SK-N-SH (cell line): ENCODE measurements at regions not wholly inside any gene's neighbourhood (a gene's known extent, or its start where the extent isn't known, plus 50 kb on each side); places are given as distances from the start of the nearest gene placed in this dataset.

ENCODE experiments used
- CTCF ChIA-PET: fragments of 300-600, 350-600 bp; formaldehyde crosslinking; extraction: SDS; loops from one replicate; lab custom pipeline; 2021; lab: Yijun Ruan, JAX
- POLR2A ChIA-PET: fragments of 350-600 bp; sonication (Branson Sonifier 250); formaldehyde crosslinking; extraction: SDS; loops from one replicate; lab custom pipeline; 2020; ENCODE audit warnings: antibody characterized with exemption, inconsistent platforms; lab: Yijun Ruan, JAX
- DNase-seq: peaks from one replicate; pipeline ENCODE4 v3.0.0; 2012
- H2AFZ ChIP-seq: fragments of 200-600 bp; sonication (generic); 2 replicates; pipeline ENCODE4 v1.8.1; 2016; ENCODE audit warnings: antibody characterized with exemption, mild to moderate bottlenecking, low read depth
- H3F3A ChIP-seq: fragments of 200-600 bp; sonication (generic); replicated peaks from 2 replicates; pipeline ENCODE3; 2016; ENCODE audit warnings: antibody characterized with exemption, mild to moderate bottlenecking; ENCODE audit not compliant: insufficient read depth
- H3K27ac ChIP-seq, 2 experiments: fragments of 200-500 bp in 1 of 2; fragments of 200-600 bp in 1 of 2; sonication (Bioruptor generic) in 1 of 2; sonication (generic), shearing (Covaris generic) in 1 of 2; 2 replicates each; pipeline versions ENCODE4 v1.5.1 to v1.6.1; 2014 to 2016; ENCODE audit warnings: low read depth in 2 of 2, inconsistent platforms in 1 of 2, low read length in 1 of 2, mild to moderate bottlenecking in 1 of 2, mixed read lengths in 1 of 2
- H3K27me3 ChIP-seq: fragments of 200-600 bp; sonication (generic), shearing (Covaris generic); 2 replicates; pipeline ENCODE4 v1.6.1; 2016; ENCODE audit warnings: mixed run types; ENCODE audit not compliant: insufficient read depth
- H3K36me3 ChIP-seq, 2 experiments: fragments of 200-500 bp in 1 of 2; fragments of 200-600 bp in 1 of 2; sonication (Bioruptor generic) in 1 of 2; sonication (generic) in 1 of 2; replicated peaks in 1 of 2; 2 replicates each; pipeline versions ENCODE3 to v1.5.1; 2014 to 2016; ENCODE audit warnings: low read length in 1 of 2, mild to moderate bottlenecking in 1 of 2; ENCODE audit not compliant: insufficient read depth in 2 of 2, control insufficient read depth in 1 of 2
- H3K4me1 ChIP-seq, 2 experiments: fragments of 200-500 bp in 1 of 2; fragments of 200-600 bp in 1 of 2; sonication (Bioruptor generic) in 1 of 2; sonication (generic), shearing (Covaris generic) in 1 of 2; 2 replicates each; pipeline versions ENCODE4 v1.5.1 to v1.6.1; 2014 to 2016; ENCODE audit warnings: low read depth in 1 of 2, low read length in 1 of 2, mixed run types in 1 of 2; ENCODE audit not compliant: insufficient read depth in 2 of 2, control insufficient read depth in 1 of 2
- H3K4me2 ChIP-seq: fragments of 200-600 bp; sonication (generic), shearing (Covaris generic); 2 replicates; pipeline ENCODE4 v1.6.1; 2017; ENCODE audit warnings: mixed run types
- H3K4me3 ChIP-seq, 2 experiments: fragments of 200-500 bp in 1 of 2; fragments of 200-600 bp in 1 of 2; sonication (Bioruptor generic) in 1 of 2; sonication (generic), shearing (Covaris generic) in 1 of 2; 2 replicates each; pipeline versions ENCODE4 v1.5.1 to v1.8.1; 2014 to 2016; ENCODE audit warnings: low read depth in 2 of 2, inconsistent platforms in 1 of 2, low read length in 1 of 2, mild to moderate bottlenecking in 1 of 2, mixed read lengths in 1 of 2, moderate library complexity in 1 of 2
- H3K79me2 ChIP-seq: fragments of 200-600 bp; sonication (generic); 2 replicates; pipeline ENCODE4 v1.8.1; 2017; ENCODE audit warnings: mild to moderate bottlenecking; ENCODE audit not compliant: insufficient read depth
- H3K9ac ChIP-seq: fragments of 200-600 bp; sonication (generic); 2 replicates; pipeline ENCODE4 v1.6.1; 2017; ENCODE audit warnings: mixed run types
- H3K9me2 ChIP-seq: fragments of 200-600 bp; sonication (generic); 2 replicates; pipeline ENCODE4 v1.6.1; 2017; ENCODE audit warnings: mixed run types
- H3K9me3 ChIP-seq: fragments of 200-600 bp; sonication (generic); 2 replicates; pipeline ENCODE4 v1.6.1; 2017; ENCODE audit warnings: mixed run types, mild to moderate bottlenecking, moderate library complexity
- H4K20me1 ChIP-seq: fragments of 200-600 bp; sonication (generic); 2 replicates; pipeline ENCODE4 v1.6.1; 2017; ENCODE audit warnings: mild to moderate bottlenecking, mixed run types; ENCODE audit not compliant: insufficient read depth
- CHD2 ChIP-seq: fragments of 150-350 bp; IDR thresholded peaks from 2 replicates; pipeline ENCODE4 v1.6.1; 2018; ENCODE audit warnings: low read length; ENCODE audit not compliant: partially characterized antibody
- EP300 ChIP-seq, 2 experiments: IDR thresholded peaks; 2 replicates each; pipeline versions ENCODE4 v1.4.0 to v1.6.1; 2012; ENCODE audit warnings: borderline replicate concordance in 1 of 2, low read depth in 1 of 2, low read length in 1 of 2
- EZH2phosphoT487 ChIP-seq: fragments of 200-600 bp; sonication (generic); IDR thresholded peaks from 2 replicates; pipeline ENCODE4 v1.6.1; 2017; ENCODE audit warnings: low read depth, mixed run types, mild to moderate bottlenecking, antibody characterized with exemption, moderate library complexity, borderline replicate concordance
- GATA2 ChIP-seq: sonication (generic); formaldehyde crosslinking; IDR thresholded peaks from 2 replicates; pipeline ENCODE4 v1.5.0; 2020; ENCODE audit warnings: mild to moderate bottlenecking, missing genetic modification reagents
- MEF2A ChIP-seq: IDR thresholded peaks from 2 replicates; pipeline ENCODE4 v1.4.0; 2012; ENCODE audit warnings: low read depth, borderline replicate concordance
- RFX5 ChIP-seq: IDR thresholded peaks from 2 replicates; pipeline ENCODE4 v1.6.1; 2012; ENCODE audit warnings: mild to moderate bottlenecking, improper control_type of control experiment, low read length
- SIN3A ChIP-seq: IDR thresholded peaks from 2 replicates; pipeline ENCODE4 v1.6.1; 2012; ENCODE audit warnings: low read depth, mild to moderate bottlenecking, low read length, moderate library complexity, borderline replicate concordance
- TCF12 ChIP-seq: IDR thresholded peaks from 2 replicates; pipeline ENCODE4 v1.4.0; 2012
- USF1 ChIP-seq: IDR thresholded peaks from 2 replicates; pipeline ENCODE4 v1.4.0; 2012; ENCODE audit warnings: low read depth, borderline replicate concordance
- WGBS: methylation state at CpG from one replicate; pipeline ENCODE4 v1.1.6; 2017; ENCODE audit warnings: low lambda C conversion rate; 5-methylcytosine and 5-hydroxymethylcytosine counted together
- TF ChIP-seq, protein P1 (sequence below): IDR thresholded peaks from 2 replicates; pipeline ENCODE4 v1.6.1; 2012; ENCODE audit warnings: mild to moderate bottlenecking, low read depth, low read length, moderate library complexity
- TF ChIP-seq, protein P2 (sequence below): IDR thresholded peaks from 2 replicates; pipeline ENCODE4 v1.4.0; 2012; ENCODE audit warnings: low read depth, borderline replicate concordance

GRCh38 chr9:81119591-81119990 is 569.8 kb downstream of the TLE1 start (continued):
- TF ChIP-seq, protein P1, sequence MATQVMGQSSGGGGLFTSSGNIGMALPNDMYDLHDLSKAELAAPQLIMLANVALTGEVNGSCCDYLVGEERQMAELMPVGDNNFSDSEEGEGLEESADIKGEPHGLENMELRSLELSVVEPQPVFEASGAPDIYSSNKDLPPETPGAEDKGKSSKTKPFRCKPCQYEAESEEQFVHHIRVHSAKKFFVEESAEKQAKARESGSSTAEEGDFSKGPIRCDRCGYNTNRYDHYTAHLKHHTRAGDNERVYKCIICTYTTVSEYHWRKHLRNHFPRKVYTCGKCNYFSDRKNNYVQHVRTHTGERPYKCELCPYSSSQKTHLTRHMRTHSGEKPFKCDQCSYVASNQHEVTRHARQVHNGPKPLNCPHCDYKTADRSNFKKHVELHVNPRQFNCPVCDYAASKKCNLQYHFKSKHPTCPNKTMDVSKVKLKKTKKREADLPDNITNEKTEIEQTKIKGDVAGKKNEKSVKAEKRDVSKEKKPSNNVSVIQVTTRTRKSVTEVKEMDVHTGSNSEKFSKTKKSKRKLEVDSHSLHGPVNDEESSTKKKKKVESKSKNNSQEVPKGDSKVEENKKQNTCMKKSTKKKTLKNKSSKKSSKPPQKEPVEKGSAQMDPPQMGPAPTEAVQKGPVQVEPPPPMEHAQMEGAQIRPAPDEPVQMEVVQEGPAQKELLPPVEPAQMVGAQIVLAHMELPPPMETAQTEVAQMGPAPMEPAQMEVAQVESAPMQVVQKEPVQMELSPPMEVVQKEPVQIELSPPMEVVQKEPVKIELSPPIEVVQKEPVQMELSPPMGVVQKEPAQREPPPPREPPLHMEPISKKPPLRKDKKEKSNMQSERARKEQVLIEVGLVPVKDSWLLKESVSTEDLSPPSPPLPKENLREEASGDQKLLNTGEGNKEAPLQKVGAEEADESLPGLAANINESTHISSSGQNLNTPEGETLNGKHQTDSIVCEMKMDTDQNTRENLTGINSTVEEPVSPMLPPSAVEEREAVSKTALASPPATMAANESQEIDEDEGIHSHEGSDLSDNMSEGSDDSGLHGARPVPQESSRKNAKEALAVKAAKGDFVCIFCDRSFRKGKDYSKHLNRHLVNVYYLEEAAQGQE: no peak

DNA sequence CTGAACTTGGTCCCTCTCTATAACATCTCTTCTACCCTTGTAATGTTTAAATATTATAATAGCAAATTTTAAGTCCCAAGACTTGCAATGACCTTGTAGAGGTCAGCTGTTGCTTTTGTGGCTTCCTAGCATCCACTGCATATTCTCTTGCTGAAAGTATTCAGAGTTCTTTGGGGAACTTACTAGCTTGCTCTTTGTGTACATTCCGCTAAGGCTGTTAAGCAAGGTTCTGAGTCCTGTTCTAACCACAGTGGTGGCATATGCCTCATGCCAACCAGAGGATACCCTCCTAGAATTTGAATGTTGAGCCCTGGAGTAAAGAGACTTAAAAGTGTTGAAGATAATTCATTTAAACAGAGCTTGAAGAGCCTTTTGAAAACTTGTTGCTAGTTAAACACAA is 570.9 kb downstream of the TLE1 start:
- no peak overlapping the region for H3K27ac ChIP-seq
- DNase-seq: no peak
- H3F3A ChIP-seq: no peaks in the 10 kb centered on the region
- H3K9me3 ChIP-seq: no peaks in the 10 kb centered on the region
- no peak overlapping the region for H2AFZ ChIP-seq
- ChIA-PET POLR2A (no interaction called here), CTCF (interaction anchor here (0.8 to 2.6 kb wide), 3 partner anchors 9 to 15 kb away, joined by 3 to 8 read pairs (median 4); no protein-coding TSS in a partner anchor)
- no peaks in the 10 kb centered on the region for H3K36me3 ChIP-seq
- WGBS: 76% methylated on average over 1 of the region's 1 CpG
- H3K4me2 ChIP-seq: no peak overlapping the region
- no peak for TF ChIP-seq EZH2phosphoT487
- TF ChIP-seq MEF2A: no peak
- no peak for TF ChIP-seq EP300 (IDR thresholded peaks at IDR 0.05; ENCODE audit: borderline replicate concordance in 1 of 2, low read depth in 1 of 2, low read length in 1 of 2)
- TF ChIP-seq TCF12: no peak
- TF ChIP-seq GATA2 (CRISPR knock-in tag): no peak
- no peak for TF ChIP-seq SIN3A
- TF ChIP-seq CHD2: no peak
- TF ChIP-seq USF1: no peak
- TF ChIP-seq, protein P2, sequence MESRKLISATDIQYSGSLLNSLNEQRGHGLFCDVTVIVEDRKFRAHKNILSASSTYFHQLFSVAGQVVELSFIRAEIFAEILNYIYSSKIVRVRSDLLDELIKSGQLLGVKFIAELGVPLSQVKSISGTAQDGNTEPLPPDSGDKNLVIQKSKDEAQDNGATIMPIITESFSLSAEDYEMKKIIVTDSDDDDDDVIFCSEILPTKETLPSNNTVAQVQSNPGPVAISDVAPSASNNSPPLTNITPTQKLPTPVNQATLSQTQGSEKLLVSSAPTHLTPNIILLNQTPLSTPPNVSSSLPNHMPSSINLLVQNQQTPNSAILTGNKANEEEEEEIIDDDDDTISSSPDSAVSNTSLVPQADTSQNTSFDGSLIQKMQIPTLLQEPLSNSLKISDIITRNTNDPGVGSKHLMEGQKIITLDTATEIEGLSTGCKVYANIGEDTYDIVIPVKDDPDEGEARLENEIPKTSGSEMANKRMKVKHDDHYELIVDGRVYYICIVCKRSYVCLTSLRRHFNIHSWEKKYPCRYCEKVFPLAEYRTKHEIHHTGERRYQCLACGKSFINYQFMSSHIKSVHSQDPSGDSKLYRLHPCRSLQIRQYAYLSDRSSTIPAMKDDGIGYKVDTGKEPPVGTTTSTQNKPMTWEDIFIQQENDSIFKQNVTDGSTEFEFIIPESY: no peak
- no peak for TF ChIP-seq RFX5
- no peaks in the 10 kb centered on the region for H3K27me3 ChIP-seq
- H3K9me2 ChIP-seq: no peaks in the 10 kb centered on the region
- H3K4me3 ChIP-seq: no peak overlapping the region
- no peaks in the 10 kb centered on the region for H3K4me1 ChIP-seq
- no peaks in the 10 kb centered on the region for H3K79me2 ChIP-seq
- no peak overlapping the region for H3K9ac ChIP-seq
- no peaks in the 10 kb centered on the region for H4K20me1 ChIP-seq
